CD4-positive, alpha-beta memory T cell (primary cell): ENCODE measurements at regions not wholly inside any gene's neighbourhood (a gene's known extent, or its start where the extent isn't known, plus 50 kb on each side); places are given as distances from the start of the nearest gene placed in this dataset.

Source experiments
- CTCF ChIA-PET: fragments of 350-600 bp; sonication (Branson Sonifier 250); formaldehyde crosslinking; loops from one replicate; lab custom pipeline; 2021; ENCODE audit warnings: inconsistent platforms; ENCODE audit not compliant: partially characterized antibody; lab: Charles Lee
- POLR2A ChIA-PET: fragments of 350-600 bp; sonication (Branson Sonifier 250); formaldehyde crosslinking; loops from one replicate; lab custom pipeline; 2021; ENCODE audit not compliant: partially characterized antibody; lab: Charles Lee
- DNase-seq, 5 donors: peaks; one replicate each; pipeline versions ENCODE4 v3.0.0 to v3.0.0-alpha.2; 2020 to 2022; ENCODE audit warnings: mixed read lengths in 1 of 5
- H3K27ac ChIP-seq: one replicate; pipeline ENCODE4 v1.7.0; 2013; ENCODE audit warnings: low read depth, low read length
- H3K27me3 ChIP-seq: 2 replicates; pipeline ENCODE4 v1.7.0; 2013; ENCODE audit warnings: mild to moderate bottlenecking, low read length, moderate library complexity; ENCODE audit not compliant: insufficient read depth
- H3K36me3 ChIP-seq: 2 replicates; pipeline ENCODE4 v1.7.0; 2013; ENCODE audit warnings: mild to moderate bottlenecking, low read length, moderate library complexity; ENCODE audit not compliant: insufficient read depth
- H3K4me1 ChIP-seq: 2 replicates; pipeline ENCODE4 v1.7.0; 2013; ENCODE audit warnings: mild to moderate bottlenecking, low read length, moderate library complexity; ENCODE audit not compliant: insufficient read depth
- H3K4me3 ChIP-seq, 2 donors: one replicate each; pipeline ENCODE4 v1.7.0; 2013; ENCODE audit warnings: low read length in 2 of 2, mild to moderate bottlenecking in 1 of 2
- H3K9me3 ChIP-seq, 2 donors: one replicate each; pipeline ENCODE4 v1.7.0; 2013; ENCODE audit warnings: low read length in 2 of 2, control low read depth in 1 of 2; ENCODE audit not compliant: control insufficient read depth in 1 of 2
- H3K27ac Mint-ChIP-seq, 7 donors: one replicate each; pipeline ENCODE4 v1.8.0; 2020 to 2021; ENCODE audit warnings: mixed read lengths in 7 of 7, mild to moderate bottlenecking in 6 of 7, inconsistent platforms in 3 of 7, moderate library complexity in 3 of 7
- H3K27me3 Mint-ChIP-seq, 2 donors: one replicate each; pipeline ENCODE4 v1.8.0; 2020 to 2021; ENCODE audit warnings: mixed read lengths in 2 of 2
- H3K36me3 Mint-ChIP-seq, 2 donors: one replicate each; pipeline ENCODE4 v1.8.0; 2020 to 2021; ENCODE audit warnings: mixed read lengths in 2 of 2, inconsistent platforms in 1 of 2, mild to moderate bottlenecking in 1 of 2
- H3K4me1 Mint-ChIP-seq, 4 donors: one replicate each; pipeline ENCODE4 v1.8.0; 2020 to 2021; ENCODE audit warnings: mixed read lengths in 4 of 4, mild to moderate bottlenecking in 1 of 4
- H3K4me3 Mint-ChIP-seq, 8 donors: one replicate each; pipeline ENCODE4 v1.8.0; 2020 to 2021; ENCODE audit warnings: mixed read lengths in 8 of 8, mild to moderate bottlenecking in 7 of 8, moderate library complexity in 6 of 8, inconsistent platforms in 3 of 8
- H3K9me3 Mint-ChIP-seq, 8 donors: one replicate each; pipeline ENCODE4 v1.8.0; 2020 to 2021; ENCODE audit warnings: mixed read lengths in 8 of 8, mild to moderate bottlenecking in 5 of 8, inconsistent platforms in 3 of 8, moderate library complexity in 1 of 8
- intact Hi-C: fragments of 100-400 bp; cut with micrococcal nuclease; formaldehyde crosslinking; loops from one replicate; pipeline ENCODE4 v1.15.1; 2023

DNA sequence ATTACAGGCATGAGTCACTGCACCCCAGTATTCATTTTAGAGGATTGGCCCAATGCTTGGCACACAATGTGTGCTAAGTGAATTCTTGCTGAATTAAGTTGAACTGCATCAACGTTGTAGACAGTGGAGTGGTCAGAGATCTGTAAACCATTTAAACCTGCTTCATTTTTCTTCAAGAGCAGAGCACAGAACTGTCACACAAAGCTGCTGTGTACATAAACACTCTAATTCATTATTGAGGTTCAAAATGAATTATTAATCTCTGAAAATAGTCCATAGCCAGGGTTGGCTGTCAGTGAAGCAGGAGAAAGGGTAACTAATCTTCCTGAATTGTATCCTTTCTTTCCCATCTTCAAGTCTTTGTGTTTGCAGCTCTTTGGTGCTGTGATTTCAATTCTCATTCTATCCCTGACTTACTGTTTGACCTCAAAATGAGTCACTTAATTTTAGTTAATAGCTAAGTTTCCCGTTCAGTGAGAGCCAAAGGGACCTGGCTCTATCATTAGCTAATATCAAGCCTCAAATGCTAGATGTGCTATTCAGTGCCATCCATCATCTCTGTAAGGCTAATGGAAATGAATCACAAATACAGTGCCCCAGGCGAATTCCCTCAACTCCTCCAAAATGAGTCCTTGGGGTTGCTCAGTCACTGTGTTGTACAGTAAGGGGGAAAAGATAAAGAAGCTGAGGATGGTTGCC lies 77.0 kb upstream of the TSC22D1 start:
- H3K27ac Mint-ChIP-seq, result no peak overlapping the region

DNA sequence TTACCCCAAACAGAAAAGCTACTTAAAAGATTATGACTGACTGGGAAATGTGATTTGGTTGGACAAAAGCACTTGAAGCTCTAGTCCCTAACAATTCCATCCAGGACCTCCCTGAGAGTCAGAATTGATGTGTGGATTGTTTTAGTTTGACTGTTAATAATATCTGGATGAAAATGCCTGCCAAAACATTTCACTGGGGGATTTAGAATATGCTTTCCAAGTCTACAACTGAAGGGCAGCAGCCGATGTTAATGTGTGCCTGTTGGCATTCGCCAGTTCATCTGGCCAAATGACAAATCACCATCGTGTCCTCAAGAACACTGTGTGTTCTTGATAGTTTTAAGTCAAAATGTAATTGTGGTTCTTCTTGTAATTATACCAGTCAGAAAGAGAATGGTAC lies 76.0 kb upstream of the TSC22D1 start:
- Mint-ChIP-seq H3K27me3 (peaks cover 3 to 15% of the 10 kb centered on the region in 2 donors), H3K4me3 (no peak overlapping the region), H3K4me1 (peaks cover 0 to 13% (median 0%) of the 10 kb centered on the region in 4 donors), H3K9me3 (peaks cover 0 to 1% (median 0%) of the 10 kb centered on the region in 8 donors), H3K27ac (no peak overlapping the region), H3K36me3 (no peaks in the 10 kb centered on the region)
- intact Hi-C loops, result no loop called here
- Histone ChIP-seq H3K27me3 (no peaks in the 10 kb centered on the region), H3K36me3 (no peaks in the 10 kb centered on the region), H3K4me1 (no peaks in the 10 kb centered on the region), H3K27ac (no peak overlapping the region), H3K9me3 (no peaks in the 10 kb centered on the region), H3K4me3 (no peak overlapping the region)
- ChIA-PET CTCF (interaction anchor here (8.8 kb wide), 1 partner anchor 169 kb away, joined by 100 read pairs; no protein-coding TSS in a partner anchor), POLR2A (no interaction called here)
- no peak for DNase-seq

More for the DNA sequence above, 77.0 kb upstream of the TSC22D1 start:
- Histone ChIP-seq H3K36me3 (no peaks in the 10 kb centered on the region), H3K4me1 (no peaks in the 10 kb centered on the region), H3K27ac (no peak overlapping the region), H3K9me3 (no peaks in the 10 kb centered on the region), H3K27me3 (no peaks in the 10 kb centered on the region), H3K4me3 (no peak overlapping the region)
- DNase-seq, result no peak
- POLR2A ChIA-PET, result no interaction called here
- CTCF ChIA-PET, result interaction anchor here (8.8 kb wide), 1 partner anchor 170 kb away, joined by 100 read pairs; no protein-coding TSS in a partner anchor
- H3K9me3 Mint-ChIP-seq, result peaks cover 0 to 1% (median 0%) of the 10 kb centered on the region in 8 donors
- H3K4me1 Mint-ChIP-seq, result peaks cover 0 to 13% (median 0%) of the 10 kb centered on the region in 4 donors
- intact Hi-C loops, result no loop called here
- peaks cover 3 to 15% of the 10 kb centered on the region in 2 donors for H3K27me3 Mint-ChIP-seq
- no peak overlapping the region for H3K4me3 Mint-ChIP-seq
- no peaks in the 10 kb centered on the region for H3K36me3 Mint-ChIP-seq

DNA sequence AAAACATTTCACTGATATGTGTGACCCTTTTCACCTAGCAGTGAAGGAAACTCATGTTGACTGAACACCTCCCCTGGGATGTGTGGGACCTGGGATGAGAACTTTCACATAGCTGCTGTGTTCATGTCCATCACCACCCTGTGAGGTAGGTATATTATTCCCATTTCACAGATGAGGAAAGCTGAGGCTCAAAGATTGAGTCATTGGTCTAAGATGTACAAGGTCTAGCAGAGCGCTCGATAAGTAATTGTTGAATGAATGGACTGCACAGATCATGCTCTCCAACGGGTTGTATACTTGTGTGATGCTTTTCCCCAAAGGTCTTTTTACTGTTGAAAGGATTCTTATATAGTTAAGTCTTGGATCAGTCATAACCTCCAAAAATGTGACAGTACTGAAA lies 75.6 kb upstream of the TSC22D1 start:
- H3K36me3 ChIP-seq, result no peaks in the 10 kb centered on the region
- H3K27ac Mint-ChIP-seq, result no peak overlapping the region
- H3K9me3 ChIP-seq, result no peaks in the 10 kb centered on the region
- no peak overlapping the region for H3K4me3 ChIP-seq
- H3K4me1 Mint-ChIP-seq, result peaks cover 0 to 13% (median 0%) of the 10 kb centered on the region in 4 donors
- H3K27ac ChIP-seq, result no peak overlapping the region
- intact Hi-C loops, result no loop called here
- no peak for DNase-seq
- no peaks in the 10 kb centered on the region for H3K36me3 Mint-ChIP-seq
- POLR2A ChIA-PET, result no interaction called here
- H3K27me3 ChIP-seq, result no peaks in the 10 kb centered on the region
- H3K9me3 Mint-ChIP-seq, result peaks cover 0 to 1% (median 0%) of the 10 kb centered on the region in 8 donors
- no peak overlapping the region for H3K4me3 Mint-ChIP-seq
- H3K4me1 ChIP-seq, result no peaks in the 10 kb centered on the region
- H3K27me3 Mint-ChIP-seq, result peaks cover 3 to 16% of the 10 kb centered on the region in 2 donors
- CTCF ChIA-PET, result interaction anchor here (8.8 kb wide), 1 partner anchor 169 kb away, joined by 100 read pairs; no protein-coding TSS in a partner anchor

DNA sequence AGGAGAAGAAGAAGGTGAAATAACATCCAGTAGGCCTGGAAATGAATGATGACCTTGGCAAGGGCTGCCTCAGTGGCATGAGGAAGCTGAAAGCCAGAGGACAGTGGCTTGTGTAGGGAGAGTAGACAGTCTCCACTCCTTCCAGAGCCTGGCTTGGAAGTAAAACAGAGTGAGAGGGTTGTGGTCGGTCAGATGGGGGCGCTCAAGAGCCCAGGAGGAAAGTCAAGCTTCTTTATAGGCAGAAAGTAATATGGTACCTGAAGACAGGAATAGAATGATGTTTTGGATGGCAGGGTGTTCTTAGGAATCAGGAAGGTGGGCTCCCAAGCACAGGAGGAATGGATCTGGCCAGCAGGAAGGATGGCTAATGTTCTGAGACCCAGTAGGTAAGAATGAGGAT lies 75.1 kb upstream of the TSC22D1 start:
- H3K27me3 ChIP-seq, result no peaks in the 10 kb centered on the region
- Mint-ChIP-seq H3K4me1 (peaks cover 0 to 13% (median 0%) of the 10 kb centered on the region in 4 donors), H3K4me3 (no peak overlapping the region), H3K9me3 (peaks cover 0 to 1% (median 0%) of the 10 kb centered on the region in 8 donors), H3K36me3 (no peaks in the 10 kb centered on the region), H3K27me3 (peaks cover 3 to 16% of the 10 kb centered on the region in 2 donors), H3K27ac (no peak overlapping the region)
- no peaks in the 10 kb centered on the region for H3K9me3 ChIP-seq
- intact Hi-C loops, result no loop called here
- no peak overlapping the region for H3K4me3 ChIP-seq
- H3K36me3 ChIP-seq, result no peaks in the 10 kb centered on the region
- H3K27ac ChIP-seq, result no peak overlapping the region
- DNase-seq, result no peak
- ChIA-PET POLR2A (no interaction called here), CTCF (interaction anchor here (8.8 kb wide), 1 partner anchor 168 kb away, joined by 100 read pairs; no protein-coding TSS in a partner anchor)
- no peaks in the 10 kb centered on the region for H3K4me1 ChIP-seq

DNA sequence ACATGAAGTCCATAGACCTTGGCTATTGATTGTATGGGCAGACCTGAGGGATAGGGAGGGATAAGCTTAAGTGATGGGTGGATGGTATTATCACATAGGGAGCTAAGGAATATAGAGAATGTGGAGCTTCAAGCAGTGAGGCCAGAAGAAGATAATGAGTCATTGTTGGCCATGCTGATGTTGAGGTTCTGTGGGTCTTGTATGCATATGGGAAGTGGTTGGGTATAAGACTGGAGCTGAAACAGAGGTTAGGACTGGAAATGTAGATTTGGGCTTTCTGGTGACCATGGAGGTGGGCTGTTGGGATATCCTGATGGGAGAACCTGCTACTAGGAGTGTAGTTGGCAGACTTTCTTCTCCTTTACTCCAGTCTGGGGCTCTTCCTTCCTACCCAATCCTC lies 73.7 kb upstream of the TSC22D1 start:
- H3K27me3 Mint-ChIP-seq, result peaks cover 3 to 16% of the 10 kb centered on the region in 2 donors
- peaks cover 0 to 1% (median 0%) of the 10 kb centered on the region in 8 donors for H3K9me3 Mint-ChIP-seq
- H3K27ac ChIP-seq, result no peak overlapping the region
- no peak overlapping the region for H3K4me3 ChIP-seq
- no peaks in the 10 kb centered on the region for H3K36me3 Mint-ChIP-seq
- no peak overlapping the region for H3K4me3 Mint-ChIP-seq
- H3K36me3 ChIP-seq, result no peaks in the 10 kb centered on the region
- POLR2A ChIA-PET, result no interaction called here
- CTCF ChIA-PET, result interaction anchor here (8.8 kb wide), 1 partner anchor 167 kb away, joined by 100 read pairs; no protein-coding TSS in a partner anchor
- H3K27ac Mint-ChIP-seq, result peak overlapping the region in 1 of 7 donors; percentile 49
- no peaks in the 10 kb centered on the region for H3K4me1 ChIP-seq
- no peak for DNase-seq
- H3K27me3 ChIP-seq, result no peaks in the 10 kb centered on the region
- no peaks in the 10 kb centered on the region for H3K9me3 ChIP-seq
- peaks cover 0 to 13% (median 0%) of the 10 kb centered on the region in 4 donors for H3K4me1 Mint-ChIP-seq
- intact Hi-C loops, result loop anchor here (10.0 kb wide), 1 partner anchor 55 kb away; no protein-coding TSS in a partner anchor

DNA sequence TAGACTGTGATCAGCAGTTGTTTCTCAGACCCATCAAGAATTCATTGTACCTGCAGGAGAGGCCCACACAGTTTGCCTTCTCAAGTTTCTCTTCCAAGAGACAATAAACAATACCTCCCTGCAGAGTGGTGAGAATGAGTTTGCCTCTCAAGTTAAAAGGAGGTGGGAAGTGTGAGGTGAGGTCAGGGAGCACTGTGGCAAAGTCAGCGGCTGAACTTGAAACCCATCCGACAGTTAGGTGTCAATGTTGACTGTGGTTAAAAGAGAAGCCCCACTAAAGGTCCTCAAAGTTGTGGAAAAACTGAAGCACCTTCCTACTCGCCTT lies 72.9 kb upstream of the TSC22D1 start:
- DNase-seq, result peak in 1 of 5 donors; percentile 26
- no peak overlapping the region for H3K4me3 Mint-ChIP-seq

DNA sequence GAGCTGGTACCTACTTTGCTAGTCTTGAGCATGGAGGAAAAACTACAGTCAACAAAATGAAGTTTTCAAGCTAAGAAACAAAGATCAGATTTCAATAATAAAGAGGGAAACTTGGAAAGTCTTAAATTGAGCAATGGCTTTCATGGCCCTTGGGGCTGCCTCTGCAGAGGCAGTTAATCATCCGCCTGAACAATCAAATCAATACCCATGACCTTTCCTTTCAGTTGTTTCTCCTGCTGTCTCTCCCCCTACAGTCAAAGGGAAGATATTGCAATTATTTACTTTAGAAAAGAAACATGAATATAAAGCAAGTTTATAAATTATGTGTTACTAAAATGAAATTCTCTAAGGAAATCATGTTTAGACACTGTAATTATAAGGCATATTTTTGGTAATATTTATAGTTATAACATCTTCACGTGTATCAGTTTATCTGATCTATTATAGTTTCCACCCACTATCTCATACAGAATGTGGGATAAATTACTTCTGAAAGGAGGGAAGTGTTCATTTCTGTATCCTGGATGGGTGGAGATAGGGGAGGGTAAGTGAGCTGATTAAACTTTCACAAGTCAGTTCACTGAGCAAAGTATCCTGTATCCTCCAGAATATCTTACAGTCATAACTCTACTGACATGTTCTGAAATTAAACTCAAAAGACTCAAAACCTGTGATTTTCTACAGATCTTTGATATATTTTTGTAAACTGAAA lies 72.4 kb upstream of the TSC22D1 start:
- H3K4me1 Mint-ChIP-seq, result peaks cover 0 to 13% (median 0%) of the 10 kb centered on the region in 4 donors
- ChIA-PET CTCF (interaction anchor here (0.6 to 8.8 kb wide), 5 partner anchors 9 to 173 kb away, joined by 3 to 100 read pairs (median 3); no protein-coding TSS in a partner anchor), POLR2A (no interaction called here)
- no peak overlapping the region for H3K4me3 ChIP-seq
- intact Hi-C loops, result loop anchor here (10.0 kb wide), 1 partner anchor 56 kb away; no protein-coding TSS in a partner anchor
- H3K9me3 ChIP-seq, result no peaks in the 10 kb centered on the region
- H3K27me3 ChIP-seq, result no peaks in the 10 kb centered on the region
- peak overlapping the region in 1 of 7 donors; percentile 47 for H3K27ac Mint-ChIP-seq
- peak in 2 of 5 donors; percentile 4 to 18 for DNase-seq
- H3K36me3 Mint-ChIP-seq, result no peaks in the 10 kb centered on the region
- no peak overlapping the region for H3K4me3 Mint-ChIP-seq
- H3K27ac ChIP-seq, result no peak overlapping the region
- peaks cover 0 to 1% (median 0%) of the 10 kb centered on the region in 8 donors for H3K9me3 Mint-ChIP-seq
- no peaks in the 10 kb centered on the region for H3K36me3 ChIP-seq
- H3K4me1 ChIP-seq, result no peaks in the 10 kb centered on the region
- H3K27me3 Mint-ChIP-seq, result peaks cover 5 to 16% of the 10 kb centered on the region in 2 donors

More for the DNA sequence above, 72.9 kb upstream of the TSC22D1 start:
- Histone ChIP-seq H3K4me3 (no peak overlapping the region), H3K27ac (no peak overlapping the region), H3K9me3 (no peaks in the 10 kb centered on the region), H3K4me1 (no peaks in the 10 kb centered on the region), H3K36me3 (no peaks in the 10 kb centered on the region), H3K27me3 (no peaks in the 10 kb centered on the region)
- ChIA-PET POLR2A (no interaction called here), CTCF (interaction anchor here (8.8 kb wide), 1 partner anchor 166 kb away, joined by 100 read pairs; no protein-coding TSS in a partner anchor)
- H3K27me3 Mint-ChIP-seq, result peaks cover 3 to 16% of the 10 kb centered on the region in 2 donors
- intact Hi-C loops, result loop anchor here (10.0 kb wide), 1 partner anchor 56 kb away; no protein-coding TSS in a partner anchor
- no peak overlapping the region for H3K27ac Mint-ChIP-seq
- H3K36me3 Mint-ChIP-seq, result no peaks in the 10 kb centered on the region
- H3K9me3 Mint-ChIP-seq, result peaks cover 0 to 1% (median 0%) of the 10 kb centered on the region in 8 donors
- peaks cover 0 to 13% (median 0%) of the 10 kb centered on the region in 4 donors for H3K4me1 Mint-ChIP-seq
